Breast epithelium (tissue), 3 donors: ENCODE measurements at regions not wholly inside any gene's neighbourhood (a gene's known extent, or its start where the extent isn't known, plus 50 kb on each side); places are given as distances from the start of the nearest gene placed in this dataset.

Experiments used
- CTCF ChIP-seq, 3 donors: fragments of 450-650 bp; IDR thresholded peaks; one replicate each; pipeline ENCODE4 v1.5.1; 2016 to 2017; ENCODE audit warnings: antibody characterized with exemption in 3 of 3, mild to moderate bottlenecking in 3 of 3, moderate library complexity in 3 of 3
- POLR2A ChIP-seq: fragments of 450-650 bp; IDR thresholded peaks from one replicate; pipeline ENCODE4 v1.6.1; 2016; ENCODE audit warnings: antibody characterized with exemption, mild to moderate bottlenecking, moderate library complexity
- POLR2AphosphoS5 ChIP-seq, 3 donors: sonication (generic); formaldehyde crosslinking; IDR thresholded peaks; one replicate each; pipeline ENCODE4 v1.6.1; 2017; ENCODE audit warnings: antibody characterized with exemption in 3 of 3

- no peak for TF ChIP-seq CTCF (IDR thresholded peaks at IDR 0.05)
- no peak for TF ChIP-seq POLR2AphosphoS5 (IDR thresholded peaks at IDR 0.05)
- no peak for TF ChIP-seq POLR2A
These were observed 125.9 kb downstream of the FAM53A start for GRCh38 chr4:1558205-1558604.
